HG03469 (cell line): ENCODE measurements at regions not wholly inside any gene's neighbourhood (a gene's known extent, or its start where the extent isn't known, plus 50 kb on each side); places are given as distances from the start of the nearest gene placed in this dataset.

Experiments used
- ATAC-seq: cut with Tn5 transposase; IDR thresholded peaks from one replicate; pipeline ENCODE4 v1.9.1; 2021; ENCODE audit warnings: mild to moderate bottlenecking, moderate library complexity, moderate number of reproducible peaks; ENCODE audit not compliant: unreplicated experiment

DNA sequence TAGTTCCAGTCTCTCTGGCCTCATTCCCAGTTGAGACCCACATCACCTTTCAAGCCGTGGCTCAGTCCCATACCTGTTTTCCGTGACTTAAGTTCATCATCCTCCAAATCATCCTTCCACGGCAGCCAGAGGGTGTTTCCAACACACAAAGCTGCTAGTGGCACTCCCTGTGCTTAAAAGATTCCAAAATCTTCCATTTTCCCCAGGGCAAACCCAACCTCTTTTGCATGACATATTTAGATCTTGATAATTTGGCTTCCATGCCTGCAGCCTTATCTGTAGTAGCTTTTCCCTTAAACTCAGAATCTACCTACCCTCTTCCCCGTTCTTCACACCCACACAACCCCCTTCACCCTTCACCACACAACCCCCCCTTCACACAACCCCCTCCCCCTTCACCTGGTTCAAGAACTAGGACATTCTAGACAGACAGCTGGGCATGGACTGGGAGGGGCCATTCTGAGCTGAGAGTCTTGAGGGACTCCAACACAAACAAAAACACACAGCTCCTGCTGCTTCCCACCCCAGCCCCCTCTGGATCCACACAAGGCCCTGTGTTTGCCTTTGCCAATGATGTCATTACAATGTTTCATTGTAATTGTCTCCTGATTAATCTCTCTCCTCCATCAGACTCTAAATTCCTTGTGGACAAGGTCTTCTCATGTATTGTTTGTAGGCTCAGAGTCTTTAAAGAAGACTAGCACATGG is 268.2 kb downstream of the SH3GL2 start:
- no peak for ATAC-seq

- no peak for ATAC-seq
These were observed 269.0 kb downstream of the SH3GL2 start for GRCh38 chr9:17847908-17848307.

DNA sequence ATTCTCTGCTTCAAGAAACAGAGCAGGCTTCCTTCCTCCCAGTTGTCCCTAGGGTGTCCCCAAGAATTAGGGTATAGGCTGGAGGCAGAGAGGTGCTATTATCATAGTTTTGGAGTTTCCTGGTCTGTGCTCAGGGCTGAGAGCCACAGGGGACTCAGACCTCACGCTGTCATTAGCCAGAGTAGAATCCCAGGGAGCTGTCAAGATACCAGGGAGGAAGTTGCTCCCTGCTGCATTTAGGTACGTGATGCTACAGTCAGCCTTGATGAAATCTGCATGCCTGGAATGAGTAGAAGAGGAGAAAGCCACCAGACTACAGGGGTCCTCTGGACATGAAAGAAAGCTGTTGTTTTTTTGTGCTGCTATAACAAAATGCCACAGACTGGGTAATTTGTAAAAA is 273.2 kb downstream of the SH3GL2 start:
- no peak for ATAC-seq

DNA sequence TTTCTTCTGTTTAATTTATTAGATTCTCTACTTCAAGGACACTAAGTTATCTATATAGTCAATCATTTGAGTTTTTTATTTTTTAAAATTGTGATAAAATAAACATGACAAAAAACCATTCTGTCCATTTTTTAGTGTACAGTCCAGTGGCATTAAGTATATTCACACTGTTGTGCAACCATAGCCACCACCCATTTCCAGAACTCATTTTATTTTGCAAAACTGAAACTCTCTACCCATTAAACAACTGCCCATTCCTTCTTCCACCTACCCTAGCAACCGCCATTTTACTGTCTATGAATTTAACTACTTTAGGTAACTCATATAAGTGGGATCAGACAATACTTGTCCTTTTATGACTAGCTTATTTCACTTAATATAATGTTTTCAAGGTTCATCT is 275.6 kb downstream of the SH3GL2 start:
- no peak for ATAC-seq

GRCh38 chr9:17856995-17857394 is 278.1 kb downstream of the SH3GL2 start:
- ATAC-seq, result no peak

DNA sequence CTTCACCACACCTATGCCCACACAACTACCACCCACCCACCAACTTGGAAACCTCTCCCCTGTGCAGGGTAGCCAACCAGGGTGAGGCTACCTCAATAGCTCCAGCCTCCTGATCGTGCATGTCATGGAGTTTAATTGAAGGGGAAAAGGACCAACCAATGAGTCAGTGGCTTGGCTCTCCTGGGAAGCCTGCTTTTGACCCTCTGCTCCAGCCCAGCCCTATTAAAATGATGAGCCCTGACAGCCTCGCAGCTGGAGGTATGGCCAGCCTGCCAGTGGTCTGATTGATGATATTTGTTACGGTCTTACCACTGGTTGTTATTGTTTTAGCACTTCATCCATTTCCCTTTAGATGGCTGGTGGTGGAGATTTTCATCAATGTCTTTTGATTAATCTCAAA is 280.4 kb downstream of the SH3GL2 start:
- ATAC-seq, result no peak

GRCh38 chr9:17859987-17860386 is 281.1 kb downstream of the SH3GL2 start:
- ATAC-seq, result no peak

- no peak for ATAC-seq
These were observed 283.2 kb downstream of the SH3GL2 start for GRCh38 chr9:17862101-17862500.

GRCh38 chr9:17862629-17863028 is 283.8 kb downstream of the SH3GL2 start:
- no peak for ATAC-seq

DNA sequence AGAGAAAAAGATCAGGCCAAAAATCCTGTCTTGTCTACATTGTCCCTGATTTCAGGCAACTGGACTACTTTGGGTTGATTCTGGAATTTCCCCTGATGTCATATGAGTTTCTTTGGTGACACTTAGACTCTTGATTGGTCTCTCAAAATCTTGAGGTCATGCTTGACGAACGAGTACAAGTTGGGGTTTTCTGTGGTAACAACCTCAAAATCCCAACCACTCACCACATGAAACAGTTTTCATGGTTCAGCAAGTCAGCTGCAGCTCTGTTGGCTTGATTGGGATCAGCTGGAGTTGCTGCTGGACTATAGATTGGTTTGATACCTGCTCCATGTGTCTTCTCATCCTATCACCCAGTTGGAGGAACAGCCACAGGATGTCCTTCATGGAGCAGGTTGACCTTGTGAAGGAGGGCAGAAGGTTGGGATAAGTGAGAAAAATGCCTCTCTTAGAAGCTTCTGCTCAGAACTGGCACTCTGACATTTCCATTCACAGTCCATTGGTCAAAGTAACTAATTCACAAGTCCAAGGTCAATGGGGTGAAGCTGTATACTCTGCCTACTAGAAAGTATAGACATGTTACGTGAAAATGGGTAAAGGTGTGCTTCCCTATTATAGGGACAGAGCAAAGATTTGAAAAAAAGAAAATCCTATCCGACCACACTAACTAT is 284.5 kb downstream of the SH3GL2 start:
- ATAC-seq, result peak; percentile 77

DNA sequence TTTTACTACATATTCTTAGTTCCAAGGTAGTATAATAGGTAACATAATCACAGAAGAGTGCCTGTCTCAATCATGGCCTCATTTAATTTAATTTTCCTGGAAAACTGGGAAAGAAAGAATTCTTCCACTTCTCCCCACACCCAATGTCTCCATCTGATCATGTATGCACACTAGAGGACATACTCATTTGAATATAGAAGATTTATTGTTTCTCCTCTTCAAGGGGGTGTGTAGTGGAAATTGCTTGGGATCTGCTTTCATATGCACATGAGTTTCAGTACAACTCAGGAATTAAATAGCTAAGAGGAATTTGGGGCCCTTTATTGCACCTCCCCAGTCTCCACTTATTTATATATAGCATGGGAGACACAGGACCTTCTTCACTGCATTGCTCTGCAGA is 285.1 kb downstream of the SH3GL2 start:
- no peak for ATAC-seq

GRCh38 chr9:17864951-17865350 is 286.1 kb downstream of the SH3GL2 start:
- ATAC-seq, result no peak

DNA sequence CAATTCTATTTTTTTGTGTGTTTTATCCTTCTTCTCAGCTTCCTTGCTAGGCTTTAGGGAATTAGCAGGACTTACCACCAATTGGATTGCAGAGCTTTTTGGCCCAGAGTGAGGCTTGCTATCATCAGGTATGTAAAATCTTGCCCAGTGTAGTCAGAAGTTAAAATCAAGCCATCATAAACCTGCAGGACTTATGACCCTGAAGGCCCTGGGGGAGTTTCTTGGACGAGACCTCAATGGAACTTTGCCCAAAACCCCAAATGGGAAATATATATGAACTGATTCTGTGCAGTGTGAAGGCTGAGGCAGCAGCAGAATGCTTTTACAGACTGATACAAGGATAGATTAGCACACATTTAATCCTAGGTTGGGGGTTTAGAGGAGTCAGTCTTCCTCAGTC is 287.0 kb downstream of the SH3GL2 start:
- no peak for ATAC-seq

- ATAC-seq, result no peak
These were observed 291.9 kb downstream of the SH3GL2 start for GRCh38 chr9:17870722-17871121.

GRCh38 chr9:17871213-17871890 is 292.5 kb downstream of the SH3GL2 start:
- ATAC-seq, result no peak

GRCh38 chr9:17875886-17876285 is 297.0 kb downstream of the SH3GL2 start:
- ATAC-seq, result no peak

GRCh38 chr9:17876687-17877086 is 297.8 kb downstream of the SH3GL2 start:
- ATAC-seq, result no peak

DNA sequence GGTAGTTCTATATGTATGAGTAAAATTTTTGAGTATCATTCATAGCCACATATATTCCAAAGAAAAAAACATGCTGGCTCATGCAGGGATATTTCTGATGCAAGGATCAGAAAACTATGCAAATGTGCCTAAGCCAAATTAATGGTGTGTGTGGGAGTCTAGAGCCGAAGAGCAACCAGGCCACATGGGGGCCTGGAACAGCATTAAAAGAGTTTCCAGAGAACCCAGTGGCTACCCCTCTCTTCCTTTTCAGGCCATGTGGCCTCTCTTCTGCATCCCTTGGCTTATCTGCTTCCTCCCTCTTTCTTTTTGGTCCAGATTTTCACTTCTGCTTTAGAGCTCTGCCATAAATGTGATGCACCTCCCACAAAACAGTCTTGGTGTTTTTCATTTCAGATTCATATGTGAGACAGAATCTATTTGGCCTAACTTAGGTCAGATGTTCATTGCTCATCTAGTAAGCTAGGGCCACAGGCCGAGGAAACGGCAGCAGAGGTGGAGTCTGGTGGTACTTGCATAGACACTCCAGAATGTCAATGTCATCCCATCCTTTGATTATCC is 300.0 kb downstream of the SH3GL2 start:
- peak; percentile 44 for ATAC-seq

DNA sequence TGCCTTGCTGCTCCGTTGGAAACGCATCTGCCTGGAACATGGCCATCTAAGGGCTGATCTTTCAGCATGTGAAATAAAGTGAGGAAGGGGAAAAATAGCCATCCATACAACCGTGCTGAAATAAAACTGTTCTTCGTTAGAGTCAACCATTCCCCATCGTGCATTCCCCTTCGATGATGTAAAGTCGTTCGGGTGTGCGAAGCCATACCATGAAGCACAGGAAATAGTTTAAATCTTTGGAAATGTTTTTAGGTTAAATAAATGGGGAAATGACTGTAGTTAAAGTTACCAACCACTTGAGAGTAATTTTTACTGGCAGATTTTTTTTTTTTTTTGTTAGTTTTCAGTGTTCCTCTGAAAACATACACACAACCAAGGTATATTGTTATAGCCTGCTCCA is 302.5 kb downstream of the SH3GL2 start:
- ATAC-seq, result no peak

GRCh38 chr9:17882688-17883594 is 304.1 kb downstream of the SH3GL2 start:
- no peak for ATAC-seq

DNA sequence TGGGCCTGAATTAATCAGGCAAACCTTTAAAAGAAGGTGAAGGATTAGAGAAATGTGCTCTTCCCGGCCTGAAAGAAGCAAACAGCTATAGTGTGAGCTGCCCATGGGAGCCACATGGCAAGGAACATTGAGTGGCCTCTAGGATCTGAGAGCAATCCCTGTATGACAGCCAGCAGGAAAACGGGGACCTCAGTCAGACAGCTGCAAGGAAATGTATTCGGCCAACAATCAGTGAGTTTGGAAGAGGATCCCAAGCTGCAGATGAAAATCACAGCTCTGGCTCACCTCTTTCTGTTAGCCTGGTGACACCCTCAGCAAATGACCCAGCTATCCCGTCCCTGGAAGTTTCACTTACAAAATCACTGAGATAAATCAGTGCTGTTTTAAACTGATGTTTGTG is 309.2 kb downstream of the SH3GL2 start:
- no peak for ATAC-seq
